IMR-90 (cell line): ENCODE measurements at regions not wholly inside any gene's neighbourhood (a gene's known extent, or its start where the extent isn't known, plus 50 kb on each side); places are given as distances from the start of the nearest gene placed in this dataset.
"Not testable (repeated sequence)": the region's sequence is repeated elsewhere in the genome, so short reads cannot be mapped to it uniquely, and the experiment has no call there.

Source experiments
- CTCF ChIP-seq: conservative IDR thresholded peaks from 2 replicates; pipeline ENCODE4 v1.5.1; 2012; ENCODE audit warnings: mild to moderate bottlenecking, low read depth, low read length, improper control_type of control experiment
- FOS ChIP-seq: fragments of 150-350 bp; IDR thresholded peaks from 2 replicates; pipeline ENCODE4 v1.6.1; 2016; ENCODE audit warnings: low read depth, low read length
- MAFK ChIP-seq: IDR thresholded peaks from 2 replicates; pipeline ENCODE4 v1.6.1; 2012; ENCODE audit warnings: low read depth, low read length, improper control_type of control experiment
- MAZ ChIP-seq: IDR thresholded peaks from 2 replicates; pipeline ENCODE4 v1.6.1; 2012; ENCODE audit warnings: low read depth, mild to moderate bottlenecking, low read length, improper control_type of control experiment, moderate library complexity, borderline replicate concordance
- POLR2A ChIP-seq: IDR thresholded peaks from 2 replicates; pipeline ENCODE4 v1.6.1; 2012; ENCODE audit warnings: mild to moderate bottlenecking, low read depth, low read length
- RAD21 ChIP-seq: IDR thresholded peaks from 2 replicates; pipeline ENCODE4 v1.6.1; 2012; ENCODE audit warnings: low read length, improper control_type of control experiment
- RCOR1 ChIP-seq: IDR thresholded peaks from 2 replicates; pipeline ENCODE4 v1.6.1; 2012; ENCODE audit warnings: mild to moderate bottlenecking, low read length, improper control_type of control experiment; ENCODE audit not compliant: insufficient replicate concordance
- RFX5 ChIP-seq: IDR thresholded peaks from 2 replicates; pipeline ENCODE4 v1.8.0; 2012; ENCODE audit warnings: low read depth, mild to moderate bottlenecking, low read length, moderate library complexity
- SMC3 ChIP-seq: fragments of 150-350 bp; IDR thresholded peaks from 2 replicates; pipeline ENCODE4 v1.6.1; 2016; ENCODE audit warnings: low read depth, mild to moderate bottlenecking, antibody characterized with exemption, low read length, moderate library complexity
- TF ChIP-seq, protein P1 (sequence below): fragments of 150-350 bp; IDR thresholded peaks from 2 replicates; pipeline ENCODE4 v1.6.1; 2017; ENCODE audit warnings: mild to moderate bottlenecking, antibody characterized with exemption, low read length, low read depth

GRCh38 chr3:13733726-13734125 lies 146.1 kb downstream of the WNT7A start:
- TF ChIP-seq MAFK, POLR2A, CTCF, RCOR1, FOS, RAD21, MAZ, RFX5, SMC3: not testable (repeated sequence)
- TF ChIP-seq, protein P1, sequence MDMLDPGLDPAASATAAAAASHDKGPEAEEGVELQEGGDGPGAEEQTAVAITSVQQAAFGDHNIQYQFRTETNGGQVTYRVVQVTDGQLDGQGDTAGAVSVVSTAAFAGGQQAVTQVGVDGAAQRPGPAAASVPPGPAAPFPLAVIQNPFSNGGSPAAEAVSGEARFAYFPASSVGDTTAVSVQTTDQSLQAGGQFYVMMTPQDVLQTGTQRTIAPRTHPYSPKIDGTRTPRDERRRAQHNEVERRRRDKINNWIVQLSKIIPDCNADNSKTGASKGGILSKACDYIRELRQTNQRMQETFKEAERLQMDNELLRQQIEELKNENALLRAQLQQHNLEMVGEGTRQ = not testable (repeated sequence)
